NCI-H146 treated with DMSO at 0.1 percent for 48 hours (cell line): ENCODE measurements at regions not wholly inside any gene's neighbourhood (a gene's known extent, or its start where the extent isn't known, plus 50 kb on each side); places are given as distances from the start of the nearest gene placed in this dataset.

Source experiments
- DNase-seq: peaks from one replicate; lab custom pipeline; 2025; ENCODE audit not compliant: unreplicated experiment; lab: John Stamatoyannopoulos, UW

- DNase-seq, result no peak
Measured at GRCh38 chr15:66941791-66942190, 123.6 kb upstream of the SMAD3 start.

DNA sequence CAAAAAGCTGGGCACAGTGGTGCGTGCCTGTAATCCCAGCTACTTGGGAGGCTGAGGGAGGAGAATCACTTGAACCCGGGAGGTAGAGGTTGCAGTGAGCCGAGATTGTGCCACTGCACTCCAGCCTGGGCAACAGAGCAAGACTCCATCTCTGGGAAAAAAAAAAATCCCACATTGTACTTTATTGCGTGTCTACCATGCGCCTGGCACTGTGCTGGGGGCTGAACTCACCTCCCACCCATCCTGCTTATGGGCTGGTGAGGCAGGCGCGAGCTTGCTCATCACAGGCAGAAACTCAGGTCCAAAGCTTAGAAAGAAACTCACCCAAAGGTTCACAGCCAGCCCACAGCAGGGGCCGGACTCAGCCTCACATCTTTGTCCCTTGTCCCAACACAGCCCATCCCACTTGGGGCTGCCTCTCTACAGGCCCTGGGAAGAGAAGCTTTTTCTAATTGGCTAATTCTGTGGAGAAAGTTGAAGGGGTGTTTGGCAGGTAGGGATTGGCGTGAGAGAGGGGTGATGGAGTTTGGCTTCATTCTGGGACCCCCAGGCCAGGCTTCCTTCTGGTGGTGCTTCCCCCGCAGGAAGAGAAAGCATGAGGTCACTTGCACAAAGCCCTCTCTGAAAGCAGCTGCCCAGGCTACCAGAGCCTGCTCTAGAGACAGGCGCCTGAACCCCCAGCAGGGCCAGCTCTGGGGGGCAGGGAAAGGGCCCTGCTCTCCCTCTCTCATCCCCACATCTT is 122.6 kb upstream of the SMAD3 start:
- DNase-seq, result no peak

- DNase-seq, result peak; percentile 36
Measured at GRCh38 chr15:66943456-66944095, 121.8 kb upstream of the SMAD3 start.

DNA sequence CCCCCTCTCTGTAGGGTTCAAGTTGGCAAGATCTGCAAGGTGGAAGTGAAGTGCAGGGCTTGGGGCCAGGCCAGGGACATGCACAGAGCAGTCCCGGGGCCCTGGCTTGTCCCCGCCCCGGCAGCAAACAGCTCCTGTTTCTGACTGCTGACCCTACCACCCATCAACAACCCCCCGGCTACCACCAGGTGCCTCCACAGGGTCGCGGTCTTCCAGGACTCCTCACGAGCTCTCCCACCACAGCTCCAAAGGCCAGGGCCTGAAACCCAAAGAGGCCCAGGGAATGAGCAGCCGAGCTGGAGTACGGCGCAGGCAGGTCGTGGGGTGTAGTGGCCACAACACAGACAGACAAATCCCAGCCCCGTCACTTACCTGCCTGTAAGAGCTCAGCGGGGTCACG is 121.3 kb upstream of the SMAD3 start:
- no peak for DNase-seq

DNA sequence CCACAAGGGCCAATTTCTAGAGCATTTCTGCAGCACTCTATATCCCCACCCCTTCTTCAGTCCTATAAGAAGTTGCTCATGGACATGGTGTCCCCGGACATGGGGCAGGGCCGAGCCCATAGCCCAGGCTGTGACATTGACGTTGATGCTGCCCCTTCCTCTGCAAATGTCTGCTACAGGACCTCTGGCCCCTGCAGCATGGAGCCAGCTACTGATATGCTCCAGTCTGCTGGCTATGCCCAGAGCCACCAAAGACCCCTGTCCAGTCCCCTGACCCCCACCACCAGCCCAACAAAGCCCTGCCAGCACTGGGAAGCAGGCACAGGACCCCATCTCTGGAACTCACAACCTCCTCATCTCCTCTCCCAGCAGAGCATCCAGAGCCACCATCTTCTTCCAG is 120.1 kb upstream of the SMAD3 start:
- DNase-seq, result no peak

DNA sequence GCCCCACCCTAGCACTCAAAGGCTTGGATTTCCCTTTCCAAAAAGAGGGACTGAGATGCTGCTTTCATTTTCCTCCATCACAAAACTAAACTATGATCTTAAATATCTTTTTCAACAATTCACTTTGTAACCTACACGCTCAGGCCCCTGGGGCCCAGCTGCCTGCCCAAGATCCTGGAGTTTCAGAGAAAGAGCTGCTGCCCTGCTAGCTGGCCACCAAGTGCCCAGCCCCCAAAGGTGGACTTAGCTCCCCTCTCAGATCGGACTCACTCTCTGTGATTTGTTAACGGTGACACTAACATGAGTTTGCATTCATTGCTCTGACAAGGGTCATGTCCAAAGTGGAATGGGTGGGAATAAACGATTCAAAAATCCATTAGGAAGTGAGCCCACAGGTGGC is 119.6 kb upstream of the SMAD3 start:
- DNase-seq, result no peak

- DNase-seq, result peak; percentile 45
Measured at GRCh38 chr15:66946578-66947164, 118.7 kb upstream of the SMAD3 start.

DNA sequence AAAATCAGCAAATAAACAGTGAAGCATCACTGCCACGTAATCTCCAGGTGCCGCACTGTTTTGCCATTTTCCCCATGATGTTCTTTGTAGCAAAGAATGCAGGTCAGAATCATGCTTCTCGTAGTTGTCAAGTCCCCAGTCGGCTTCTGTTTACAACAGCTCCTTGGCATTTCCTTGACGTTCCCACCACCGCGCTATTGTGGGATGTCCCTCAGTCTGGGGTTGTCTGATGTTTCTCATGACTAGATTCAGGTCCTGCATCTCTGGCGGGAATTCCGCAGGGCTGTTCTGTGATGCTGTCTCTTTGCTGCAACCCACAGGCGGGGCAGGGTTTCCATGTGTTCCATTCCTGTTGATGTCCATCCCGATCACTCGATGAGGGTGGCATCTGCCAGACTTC is 117.9 kb upstream of the SMAD3 start:
- no peak for DNase-seq

GRCh38 chr15:66948294-66948693 is 117.1 kb upstream of the SMAD3 start:
- DNase-seq, result no peak

- DNase-seq, result no peak
Measured at GRCh38 chr15:66950114-66950513, 115.3 kb upstream of the SMAD3 start.

- no peak for DNase-seq
Measured at GRCh38 chr15:66951531-66952320, 113.7 kb upstream of the SMAD3 start.

GRCh38 chr15:66952756-66953522 is 112.5 kb upstream of the SMAD3 start:
- no peak for DNase-seq

DNA sequence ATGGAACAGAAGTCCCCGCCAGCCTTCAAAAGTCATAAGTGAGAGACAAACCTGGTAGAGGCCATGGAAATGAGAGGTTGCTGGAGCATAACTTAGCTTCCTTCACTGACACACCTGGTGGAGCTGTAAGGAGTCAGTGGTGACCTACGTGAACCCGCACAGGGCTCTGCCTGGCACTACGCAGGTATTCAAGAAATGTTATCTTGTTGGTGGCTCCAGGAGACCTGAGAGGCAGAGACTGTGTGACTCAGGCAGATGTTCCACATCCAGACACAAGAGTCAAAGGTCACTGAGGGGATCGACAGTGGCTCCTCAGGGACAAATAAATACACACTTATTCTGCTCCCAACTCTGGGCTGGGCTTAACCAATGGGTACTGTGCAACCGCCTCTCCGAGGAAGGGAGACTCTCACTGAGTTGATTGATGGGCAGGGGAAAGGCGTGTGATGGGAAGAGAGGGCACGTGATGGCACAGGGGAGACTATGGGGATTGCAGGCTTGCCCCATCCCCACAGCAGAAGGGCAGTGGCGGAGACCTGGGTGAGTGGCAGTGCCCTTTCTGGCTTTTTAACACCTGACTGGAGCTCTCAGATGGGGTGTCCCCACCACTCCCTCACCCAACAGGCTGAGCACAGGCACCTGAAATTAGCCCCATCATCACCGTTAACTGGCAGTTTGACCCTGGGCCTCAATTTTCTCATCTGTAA is 111.7 kb upstream of the SMAD3 start:
- no peak for DNase-seq

DNA sequence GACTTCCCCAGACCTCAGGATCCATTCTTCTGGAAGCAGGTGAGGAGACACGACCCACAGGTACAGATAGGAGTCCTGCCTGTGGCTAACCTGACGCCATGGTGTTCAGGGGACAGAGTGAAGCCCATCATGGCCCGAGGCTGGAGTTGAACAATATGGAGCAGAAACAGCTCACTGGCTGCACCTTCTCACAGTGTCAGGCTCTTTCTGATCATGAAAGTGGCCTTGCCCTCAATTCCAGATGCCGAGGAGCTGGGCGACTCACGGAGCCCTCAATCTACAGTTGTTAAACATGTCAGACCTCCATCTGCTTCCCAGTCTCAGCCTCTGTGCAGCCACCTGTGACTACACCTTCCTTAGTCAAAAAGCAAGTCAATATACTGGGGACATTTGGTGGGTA is 110.8 kb upstream of the SMAD3 start:
- no peak for DNase-seq

- DNase-seq, result no peak
Measured at GRCh38 chr15:66955001-66955516, 110.3 kb upstream of the SMAD3 start.

GRCh38 chr15:66955871-66956585 is 109.4 kb upstream of the SMAD3 start:
- DNase-seq, result no peak

GRCh38 chr15:66956672-66957430 is 108.6 kb upstream of the SMAD3 start:
- no peak for DNase-seq

DNA sequence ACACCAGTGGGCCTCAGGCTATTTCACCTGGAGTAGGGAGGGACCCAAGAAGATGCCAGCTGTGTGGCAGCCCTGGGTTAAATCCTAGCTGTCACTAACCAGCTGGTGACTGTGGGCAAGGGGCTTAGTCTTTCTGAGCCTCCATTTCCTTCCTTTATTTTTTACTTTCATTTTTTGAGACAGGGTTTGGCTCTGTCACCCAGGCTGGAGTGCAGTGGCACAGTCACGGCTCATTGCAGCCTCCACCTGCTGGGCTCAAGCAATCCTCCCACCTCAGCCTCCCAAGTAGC is 108.0 kb upstream of the SMAD3 start:
- DNase-seq, result no peak

DNA sequence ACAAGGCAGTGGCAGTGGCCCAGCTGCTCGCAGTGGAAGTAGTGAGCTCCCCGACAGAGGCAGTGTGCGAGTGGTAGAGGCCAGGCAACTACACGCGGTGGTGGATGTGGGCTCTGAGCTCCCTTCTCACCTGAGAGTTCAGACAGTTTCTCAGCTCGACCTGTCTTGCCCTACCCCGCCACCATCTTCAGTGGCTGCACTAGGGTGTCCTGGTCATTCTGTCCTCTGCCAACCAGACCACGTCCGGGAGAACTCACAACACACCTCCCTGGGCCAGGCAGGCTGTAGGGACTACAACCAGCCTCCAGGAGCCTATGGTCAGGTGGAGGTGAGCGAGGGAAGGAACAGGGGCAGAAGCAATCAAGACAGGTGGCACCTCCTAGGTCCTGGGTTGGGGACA is 106.3 kb upstream of the SMAD3 start:
- DNase-seq, result no peak
